Neural progenitor cell (in vitro differentiated cells): ENCODE measurements at regions not wholly inside any gene's neighbourhood (a gene's known extent, or its start where the extent isn't known, plus 50 kb on each side); places are given as distances from the start of the nearest gene placed in this dataset.

Experiments
- DNase-seq: peaks from one replicate; pipeline ENCODE4 v3.0.0-alpha.2; 2016; ENCODE audit warnings: low spot score
- H2AFZ ChIP-seq: fragments of 200-600 bp; sonication (generic); replicated peaks from 2 replicates; pipeline ENCODE4 v1.6.1; 2016; ENCODE audit warnings: antibody characterized with exemption
- H3F3A ChIP-seq: fragments of 200-600 bp; sonication (generic); 2 replicates; pipeline ENCODE4 v1.6.1; 2016; ENCODE audit warnings: antibody characterized with exemption, low read depth
- H3K27ac ChIP-seq: fragments of 200-600 bp; sonication (generic); 2 replicates; pipeline ENCODE4 v1.5.1; 2016; ENCODE audit warnings: mild to moderate bottlenecking
- H3K27me3 ChIP-seq: fragments of 200-600 bp; sonication (generic); 2 replicates; pipeline ENCODE4 v1.6.1; 2016; ENCODE audit warnings: mild to moderate bottlenecking, moderate library complexity
- H3K36me3 ChIP-seq: fragments of 200-600 bp; sonication (generic); 2 replicates; pipeline ENCODE4 v1.5.1; 2016
- H3K4me1 ChIP-seq: fragments of 200-600 bp; sonication (generic); 2 replicates; pipeline ENCODE4 v1.6.1; 2016; ENCODE audit warnings: mixed run types
- H3K4me2 ChIP-seq: fragments of 200-600 bp; sonication (generic); 2 replicates; pipeline ENCODE4 v1.6.1; 2016
- H3K4me3 ChIP-seq: fragments of 200-600 bp; sonication (generic); 2 replicates; pipeline ENCODE4 v1.5.1; 2016
- H3K79me2 ChIP-seq: fragments of 200-600 bp; sonication (generic); 2 replicates; pipeline ENCODE4 v1.6.1; 2016; ENCODE audit warnings: low read depth
- H3K9ac ChIP-seq: fragments of 200-600 bp; sonication (generic); 2 replicates; pipeline ENCODE4 v1.6.1; 2016
- H3K9me3 ChIP-seq: fragments of 200-600 bp; sonication (generic); 2 replicates; pipeline ENCODE4 v1.5.1; 2016; ENCODE audit warnings: low read depth
- H4K20me1 ChIP-seq: fragments of 200-600 bp; sonication (generic); 2 replicates; pipeline ENCODE4 v1.6.1; 2016; ENCODE audit warnings: low read depth
- H3K27ac Mint-ChIP-seq: 3 replicates; pipeline ENCODE4 v1.8.0; 2021; ENCODE audit warnings: mixed read lengths
- H3K27me3 Mint-ChIP-seq: 2 replicates; pipeline ENCODE4 v1.8.0; 2022; ENCODE audit warnings: low read depth, mild to moderate bottlenecking, inconsistent platforms, moderate library complexity, mixed read lengths; ENCODE audit not compliant: insufficient read depth
- H3K36me3 Mint-ChIP-seq: 3 replicates; pipeline ENCODE4 v1.8.0; 2021; ENCODE audit warnings: mixed read lengths
- H3K4me1 Mint-ChIP-seq: 3 replicates; pipeline ENCODE4 v1.8.0; 2021; ENCODE audit warnings: mixed read lengths
- H3K4me3 Mint-ChIP-seq: 3 replicates; pipeline ENCODE4 v1.8.0; 2021; ENCODE audit warnings: mild to moderate bottlenecking, moderate library complexity, mixed read lengths
- H3K9me3 Mint-ChIP-seq: 3 replicates; pipeline ENCODE4 v1.8.0; 2020; ENCODE audit warnings: mixed read lengths
- CTCF ChIP-seq: fragments of 200-600 bp; sonication (generic); IDR thresholded peaks from 2 replicates; pipeline ENCODE4 v1.5.1; 2017; ENCODE audit warnings: antibody characterized with exemption, mild to moderate bottlenecking
- EZH2 ChIP-seq: fragments of 200-600 bp; sonication (generic); IDR thresholded peaks from 2 replicates; pipeline ENCODE4 v1.6.1; 2017; ENCODE audit warnings: antibody characterized with exemption, mild to moderate bottlenecking, moderate library complexity
- EZH2phosphoT487 ChIP-seq: fragments of 200-600 bp; sonication (generic); IDR thresholded peaks from 2 replicates; pipeline ENCODE4 v1.6.1; 2017; ENCODE audit warnings: antibody characterized with exemption

GRCh38 chr3:167901138-167901537 is 165.6 kb downstream of the SERPINI1 start:
- H3K4me1 ChIP-seq, result peaks cover 3% of the 10 kb centered on the region
- no peak overlapping the region for H3K4me3 ChIP-seq
- H3K27ac ChIP-seq, result no peak overlapping the region
- no peak for TF ChIP-seq EZH2phosphoT487
- TF ChIP-seq EZH2, result no peak
- no peak for TF ChIP-seq CTCF
- no peak overlapping the region for H3K9ac ChIP-seq
- no peak overlapping the region for H3K4me2 ChIP-seq
- H4K20me1 ChIP-seq, result no peaks in the 10 kb centered on the region
- Mint-ChIP-seq H3K27ac (no peak overlapping the region), H3K36me3 (peaks cover 13% of the 10 kb centered on the region), H3K4me3 (no peak overlapping the region), H3K9me3 (peaks cover 13% of the 10 kb centered on the region), H3K4me1 (peaks cover 14% of the 10 kb centered on the region), H3K27me3 (peaks cover 2% of the 10 kb centered on the region)
- no peaks in the 10 kb centered on the region for H3K79me2 ChIP-seq
- H3K9me3 ChIP-seq, result no peaks in the 10 kb centered on the region
- no peaks in the 10 kb centered on the region for H3K36me3 ChIP-seq
- no peaks in the 10 kb centered on the region for H3K27me3 ChIP-seq
- H3F3A ChIP-seq, result no peaks in the 10 kb centered on the region
- no peak for DNase-seq
- H2AFZ ChIP-seq, result peak overlapping the region; percentile 15

GRCh38 chr3:167899093-167899492 is 163.6 kb downstream of the SERPINI1 start:
- H3K27me3 Mint-ChIP-seq, result peaks cover 2% of the 10 kb centered on the region
- H3K27ac Mint-ChIP-seq, result no peak overlapping the region
- Histone ChIP-seq H4K20me1 (no peaks in the 10 kb centered on the region), H3K79me2 (no peaks in the 10 kb centered on the region), H3K4me3 (no peak overlapping the region), H3K4me2 (no peak overlapping the region), H3K9ac (no peak overlapping the region), H3K9me3 (no peaks in the 10 kb centered on the region), H3K36me3 (no peaks in the 10 kb centered on the region), H3K27ac (no peak overlapping the region), H3K27me3 (no peaks in the 10 kb centered on the region), H2AFZ (no peak overlapping the region), H3F3A (no peaks in the 10 kb centered on the region), H3K4me1 (peaks cover 14% of the 10 kb centered on the region)
- peaks cover 21% of the 10 kb centered on the region for H3K4me1 Mint-ChIP-seq
- H3K9me3 Mint-ChIP-seq, result peaks cover 13% of the 10 kb centered on the region
- H3K36me3 Mint-ChIP-seq, result peaks cover 13% of the 10 kb centered on the region
- TF ChIP-seq EZH2phosphoT487, result no peak
- TF ChIP-seq EZH2, result no peak
- no peak for TF ChIP-seq CTCF
- DNase-seq, result no peak
- no peak overlapping the region for H3K4me3 Mint-ChIP-seq

GRCh38 chr3:167898091-167898490 is 162.6 kb downstream of the SERPINI1 start:
- Histone ChIP-seq H3F3A (no peaks in the 10 kb centered on the region), H3K4me2 (no peak overlapping the region), H3K36me3 (no peaks in the 10 kb centered on the region), H3K4me1 (peaks cover 14% of the 10 kb centered on the region), H2AFZ (no peak overlapping the region), H4K20me1 (no peaks in the 10 kb centered on the region), H3K4me3 (no peak overlapping the region), H3K9me3 (no peaks in the 10 kb centered on the region), H3K79me2 (no peaks in the 10 kb centered on the region), H3K9ac (no peak overlapping the region), H3K27ac (no peak overlapping the region), H3K27me3 (no peaks in the 10 kb centered on the region)
- Mint-ChIP-seq H3K9me3 (peaks cover 13% of the 10 kb centered on the region), H3K27ac (no peak overlapping the region), H3K4me3 (no peak overlapping the region), H3K36me3 (peaks cover 10% of the 10 kb centered on the region), H3K27me3 (peaks cover 2% of the 10 kb centered on the region), H3K4me1 (peaks cover 16% of the 10 kb centered on the region)
- TF ChIP-seq CTCF (no peak), EZH2phosphoT487 (no peak), EZH2 (no peak)
- DNase-seq, result no peak

GRCh38 chr3:167895684-167896083 is 160.2 kb downstream of the SERPINI1 start:
- Histone ChIP-seq H3K27me3 (no peaks in the 10 kb centered on the region), H3K79me2 (no peaks in the 10 kb centered on the region), H3K36me3 (no peaks in the 10 kb centered on the region), H3K9ac (no peak overlapping the region), H3K9me3 (no peaks in the 10 kb centered on the region), H3F3A (no peaks in the 10 kb centered on the region), H4K20me1 (no peaks in the 10 kb centered on the region), H2AFZ (no peak overlapping the region), H3K27ac (no peak overlapping the region), H3K4me2 (peak overlapping the region; percentile 77), H3K4me1 (peaks cover 14% of the 10 kb centered on the region), H3K4me3 (peak overlapping the region; percentile 19)
- peaks cover 2% of the 10 kb centered on the region for H3K27me3 Mint-ChIP-seq
- peak overlapping the region; percentile 96 for H3K27ac Mint-ChIP-seq
- peak overlapping the region; percentile 77 for H3K4me3 Mint-ChIP-seq
- H3K9me3 Mint-ChIP-seq, result peaks cover 10% of the 10 kb centered on the region
- no peak for TF ChIP-seq EZH2phosphoT487
- no peak for TF ChIP-seq EZH2
- TF ChIP-seq CTCF, result no peak
- peaks cover 9% of the 10 kb centered on the region for H3K36me3 Mint-ChIP-seq
- H3K4me1 Mint-ChIP-seq, result peaks cover 15% of the 10 kb centered on the region
- peak; percentile 91 for DNase-seq
